H1 (cell line): ENCODE measurements at regions not wholly inside any gene's neighbourhood (a gene's known extent, or its start where the extent isn't known, plus 50 kb on each side); places are given as distances from the start of the nearest gene placed in this dataset.

ENCODE experiments used
- GABPA ChIP-seq: IDR thresholded peaks from 2 replicates; pipeline ENCODE4 v1.6.1; 2011; ENCODE audit warnings: mild to moderate bottlenecking, low read length, moderate library complexity, borderline replicate concordance; ENCODE audit not compliant: insufficient read depth
- HDAC2 ChIP-seq, 2 experiments: fragments of 300-600 bp in 1 of 2; sonication (generic) in 1 of 2; IDR thresholded peaks; 2 replicates each; pipeline ENCODE4 v1.6.1; 2011 to 2012; ENCODE audit warnings: low read depth in 2 of 2, low read length in 2 of 2, mild to moderate bottlenecking in 2 of 2, moderate library complexity in 2 of 2, borderline replicate concordance in 1 of 2, inconsistent platforms in 1 of 2
- TF ChIP-seq, protein P1 (sequence below), 3 experiments: IDR thresholded peaks; 1 replicate in 2 of 3; 2 replicates in 1 of 3; pipeline versions ENCODE4 v1.5.1 to v1.6.1; 2011; ENCODE audit warnings: low read length in 3 of 3, mild to moderate bottlenecking in 3 of 3, inconsistent platforms in 2 of 3, low read depth in 1 of 3, moderate library complexity in 1 of 3; ENCODE audit not compliant: insufficient read depth in 1 of 3; ENCODE audit errors: control extremely low read depth in 1 of 3

DNA sequence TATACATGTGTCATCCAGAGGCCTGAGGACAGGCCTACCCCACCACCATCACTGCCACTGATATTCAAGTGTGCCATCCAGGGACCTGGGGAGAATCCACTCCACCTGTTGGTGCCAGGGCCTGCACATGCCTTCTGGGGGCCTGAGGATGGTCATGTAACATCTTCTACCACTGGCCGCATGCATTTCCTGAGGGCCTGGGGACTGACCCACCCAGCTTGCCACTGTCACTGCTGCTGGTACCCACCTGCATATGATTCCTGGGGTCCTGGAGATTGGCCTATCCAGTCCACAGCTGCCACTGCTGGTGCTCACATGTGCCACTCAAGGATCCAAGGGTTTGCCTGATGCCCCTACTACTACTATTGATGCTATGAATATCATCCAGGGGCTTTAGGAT lies 184.3 kb upstream of the SYNCRIP start (continued):
- TF ChIP-seq, protein P1, sequence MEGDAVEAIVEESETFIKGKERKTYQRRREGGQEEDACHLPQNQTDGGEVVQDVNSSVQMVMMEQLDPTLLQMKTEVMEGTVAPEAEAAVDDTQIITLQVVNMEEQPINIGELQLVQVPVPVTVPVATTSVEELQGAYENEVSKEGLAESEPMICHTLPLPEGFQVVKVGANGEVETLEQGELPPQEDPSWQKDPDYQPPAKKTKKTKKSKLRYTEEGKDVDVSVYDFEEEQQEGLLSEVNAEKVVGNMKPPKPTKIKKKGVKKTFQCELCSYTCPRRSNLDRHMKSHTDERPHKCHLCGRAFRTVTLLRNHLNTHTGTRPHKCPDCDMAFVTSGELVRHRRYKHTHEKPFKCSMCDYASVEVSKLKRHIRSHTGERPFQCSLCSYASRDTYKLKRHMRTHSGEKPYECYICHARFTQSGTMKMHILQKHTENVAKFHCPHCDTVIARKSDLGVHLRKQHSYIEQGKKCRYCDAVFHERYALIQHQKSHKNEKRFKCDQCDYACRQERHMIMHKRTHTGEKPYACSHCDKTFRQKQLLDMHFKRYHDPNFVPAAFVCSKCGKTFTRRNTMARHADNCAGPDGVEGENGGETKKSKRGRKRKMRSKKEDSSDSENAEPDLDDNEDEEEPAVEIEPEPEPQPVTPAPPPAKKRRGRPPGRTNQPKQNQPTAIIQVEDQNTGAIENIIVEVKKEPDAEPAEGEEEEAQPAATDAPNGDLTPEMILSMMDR (IDR thresholded peaks at IDR 0.05; ENCODE audit: control extremely low read depth in 1 of 3, insufficient read depth in 1 of 3, low read depth in 1 of 3, low read length in 3 of 3) = no peak
- TF ChIP-seq GABPA = no peak
- no peak for TF ChIP-seq HDAC2 (IDR thresholded peaks at IDR 0.05; ENCODE audit: borderline replicate concordance in 1 of 2, low read depth in 2 of 2, low read length in 2 of 2)
